AG04449 (cell line): ENCODE measurements at regions not wholly inside any gene's neighbourhood (a gene's known extent, or its start where the extent isn't known, plus 50 kb on each side); places are given as distances from the start of the nearest gene placed in this dataset.
A peak's percentile ranks its signal among the peaks of the same experiment; 100 is the strongest.
"Not testable (repeated sequence)": the region's sequence is repeated elsewhere in the genome, so short reads cannot be mapped to it uniquely, and the experiment has no call there.

Experiments
- CTCF ChIA-PET: fragments of 350-600 bp; formaldehyde crosslinking; extraction: SDS; loops from one replicate; lab custom pipeline; 2021; ENCODE audit warnings: antibody characterized with exemption; lab: Yijun Ruan, JAX
- POLR2A ChIA-PET: fragments of 400-600, 350-600 bp; formaldehyde crosslinking; extraction: SDS; loops from one replicate; lab custom pipeline; 2020; ENCODE audit warnings: antibody characterized with exemption, inconsistent platforms; lab: Yijun Ruan, JAX
- DNase-seq: peaks from one replicate; pipeline ENCODE4 v3.0.0-alpha.2; 2010; ENCODE audit warnings: low read depth, low spot score
- H3K4me3 ChIP-seq: 2 replicates; pipeline ENCODE4 v1.5.1; 2011; ENCODE audit warnings: low read depth, mild to moderate bottlenecking, control low read depth, low read length
- TF ChIP-seq, protein P1 (sequence below): IDR thresholded peaks from one replicate; pipeline ENCODE4 v1.5.1; 2011; ENCODE audit warnings: mild to moderate bottlenecking, moderate library complexity, low read length, control low read depth, inconsistent platforms; ENCODE audit not compliant: insufficient read depth; ENCODE audit errors: missing control alignments

DNA sequence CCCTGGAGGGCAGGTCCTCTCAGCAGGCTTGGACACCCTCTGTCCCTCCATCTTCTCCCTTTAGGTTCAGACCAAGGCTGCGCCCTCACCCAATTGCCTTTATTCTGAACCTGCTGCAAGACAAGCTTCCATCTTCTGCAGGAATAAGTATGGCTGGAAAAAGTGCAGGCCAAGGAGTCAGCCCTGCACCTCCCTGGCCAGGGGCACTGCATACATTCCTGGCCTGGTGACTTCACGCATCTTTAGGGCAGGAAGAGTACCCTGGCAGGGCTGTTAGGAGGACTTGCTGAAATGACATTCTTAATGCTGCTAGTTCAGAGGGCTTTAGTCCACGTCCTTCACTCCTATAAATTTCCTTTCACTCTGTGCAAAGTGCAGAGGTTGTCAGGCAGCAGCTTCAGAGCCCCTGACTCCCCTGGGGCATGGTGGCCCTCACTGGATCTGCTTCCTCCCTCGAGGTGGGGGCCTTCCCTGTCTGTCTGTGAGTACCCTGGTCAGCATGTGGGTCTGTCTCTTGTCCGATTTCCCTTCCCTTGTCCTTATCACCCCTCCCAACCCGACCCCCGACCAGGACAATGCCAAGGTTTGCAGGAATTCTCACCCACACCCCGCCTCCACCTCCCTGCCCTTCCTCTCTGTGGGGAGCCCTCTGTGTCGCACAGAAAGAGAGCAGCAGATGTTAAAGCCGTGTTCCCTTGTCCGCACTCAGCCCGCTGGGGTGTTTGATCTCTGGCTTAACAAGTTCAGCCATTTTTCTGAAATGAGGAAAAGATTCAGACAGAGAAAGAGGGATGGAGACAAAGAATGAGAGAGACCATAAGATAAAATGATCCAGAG lies 124.5 kb upstream of the SYT13 start:
- no peak overlapping the region for H3K4me3 ChIP-seq
- DNase-seq: no peak
- CTCF ChIA-PET: interaction anchor here (1.3 to 1.9 kb wide), 3 partner anchors 17 to 361 kb away, joined by 3 to 8 read pairs (median 3); no protein-coding TSS in a partner anchor
- POLR2A ChIA-PET: no interaction called here
- TF ChIP-seq, protein P1, sequence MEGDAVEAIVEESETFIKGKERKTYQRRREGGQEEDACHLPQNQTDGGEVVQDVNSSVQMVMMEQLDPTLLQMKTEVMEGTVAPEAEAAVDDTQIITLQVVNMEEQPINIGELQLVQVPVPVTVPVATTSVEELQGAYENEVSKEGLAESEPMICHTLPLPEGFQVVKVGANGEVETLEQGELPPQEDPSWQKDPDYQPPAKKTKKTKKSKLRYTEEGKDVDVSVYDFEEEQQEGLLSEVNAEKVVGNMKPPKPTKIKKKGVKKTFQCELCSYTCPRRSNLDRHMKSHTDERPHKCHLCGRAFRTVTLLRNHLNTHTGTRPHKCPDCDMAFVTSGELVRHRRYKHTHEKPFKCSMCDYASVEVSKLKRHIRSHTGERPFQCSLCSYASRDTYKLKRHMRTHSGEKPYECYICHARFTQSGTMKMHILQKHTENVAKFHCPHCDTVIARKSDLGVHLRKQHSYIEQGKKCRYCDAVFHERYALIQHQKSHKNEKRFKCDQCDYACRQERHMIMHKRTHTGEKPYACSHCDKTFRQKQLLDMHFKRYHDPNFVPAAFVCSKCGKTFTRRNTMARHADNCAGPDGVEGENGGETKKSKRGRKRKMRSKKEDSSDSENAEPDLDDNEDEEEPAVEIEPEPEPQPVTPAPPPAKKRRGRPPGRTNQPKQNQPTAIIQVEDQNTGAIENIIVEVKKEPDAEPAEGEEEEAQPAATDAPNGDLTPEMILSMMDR: no peak

DNA sequence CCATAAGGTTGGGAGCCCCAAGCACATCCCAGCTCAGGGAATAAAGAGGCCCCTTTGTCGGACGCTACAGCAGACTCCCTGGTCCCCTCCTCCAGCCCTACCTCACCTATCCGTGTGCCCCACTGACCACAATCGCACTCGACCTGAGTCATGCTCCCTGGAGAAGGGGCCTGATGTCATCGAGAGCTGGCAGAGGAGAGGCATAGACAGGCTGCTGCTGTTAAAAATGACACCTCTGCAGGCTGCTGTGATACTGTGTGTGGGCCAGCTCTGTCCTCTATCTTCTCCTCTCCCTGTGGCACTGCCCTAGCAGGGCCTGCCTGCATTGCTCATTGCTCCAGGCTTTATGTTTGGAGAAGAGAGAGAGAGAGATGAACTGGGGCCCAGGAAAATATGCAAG lies 123.4 kb upstream of the SYT13 start:
- DNase-seq: no peak
- ChIA-PET CTCF (interaction anchor here (1.3 to 1.9 kb wide), 3 partner anchors 38 to 362 kb away, joined by 3 to 8 read pairs (median 7); no protein-coding TSS in a partner anchor), POLR2A (no interaction called here)
- TF ChIP-seq, protein P1: no peak
- H3K4me3 ChIP-seq: no peak overlapping the region

DNA sequence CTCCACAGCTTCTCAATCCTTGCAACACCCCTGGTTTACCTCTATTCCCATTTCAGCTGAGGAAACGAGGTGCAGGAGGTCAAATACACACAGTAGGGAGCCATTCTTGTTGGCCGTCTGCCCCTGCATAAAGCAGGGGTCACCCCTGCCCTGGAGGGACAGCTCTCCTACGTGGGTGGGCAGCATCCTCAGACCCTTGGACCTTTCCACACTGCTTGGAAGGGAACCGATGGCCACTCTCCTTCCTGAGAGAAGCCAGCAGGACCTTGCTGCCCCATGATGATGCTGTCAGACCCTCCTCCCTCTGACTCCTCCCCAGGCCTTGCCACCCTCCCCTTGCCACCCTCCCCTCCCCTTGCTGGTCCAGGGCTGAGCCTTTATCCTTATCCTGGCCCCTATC lies 121.1 kb upstream of the SYT13 start:
- H3K4me3 ChIP-seq: no peak overlapping the region
- CTCF ChIA-PET: interaction anchor here (0.7 to 5.1 kb wide), 6 partner anchors 11 to 364 kb away, joined by 3 to 46 read pairs (median 4); no protein-coding TSS in a partner anchor
- DNase-seq: no peak
- POLR2A ChIA-PET: no interaction called here
- TF ChIP-seq, protein P1: no peak

DNA sequence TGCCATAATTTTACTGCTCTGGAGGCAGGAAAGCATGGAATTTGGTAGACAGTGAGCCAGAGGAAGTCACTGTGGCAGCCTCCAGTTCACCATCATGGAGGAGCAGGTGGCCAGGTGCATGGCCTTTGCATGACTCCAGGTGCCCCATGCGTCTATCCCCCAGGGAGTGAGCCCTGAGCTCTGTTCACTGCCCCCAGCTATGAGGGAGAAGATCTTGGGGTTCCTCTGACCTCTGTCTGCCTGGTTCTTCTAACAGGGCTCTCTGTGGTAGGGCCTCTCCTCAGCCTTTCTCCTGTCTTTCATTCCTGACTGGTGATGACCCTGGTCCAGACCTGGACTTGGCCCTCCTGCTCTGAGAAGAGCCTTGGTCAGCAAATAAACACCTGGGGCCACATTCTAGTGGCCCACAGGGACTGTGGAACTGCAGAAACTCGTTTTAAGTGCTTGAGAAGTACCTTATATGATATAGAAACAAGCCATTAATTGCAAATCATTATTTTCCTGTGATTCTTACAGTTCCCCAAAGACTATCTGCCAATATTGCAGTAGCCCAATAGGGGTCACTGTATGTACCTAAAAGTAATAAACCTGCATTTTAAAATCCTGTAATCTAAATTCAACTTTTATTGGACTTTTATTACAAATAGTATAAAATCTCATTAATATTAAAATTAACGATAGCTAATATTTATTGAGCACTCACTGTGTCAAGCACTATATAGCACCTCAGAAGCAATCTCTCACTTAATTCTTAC lies 120.0 kb upstream of the SYT13 start:
- TF ChIP-seq, protein P1: peak; percentile 30
- no peak overlapping the region for H3K4me3 ChIP-seq
- no peak for DNase-seq
- POLR2A ChIA-PET: no interaction called here
- CTCF ChIA-PET: interaction anchor here (0.7 to 5.1 kb wide), 14 partner anchors 10 to 365 kb away, joined by 3 to 46 read pairs (median 4); no protein-coding TSS in a partner anchor

DNA sequence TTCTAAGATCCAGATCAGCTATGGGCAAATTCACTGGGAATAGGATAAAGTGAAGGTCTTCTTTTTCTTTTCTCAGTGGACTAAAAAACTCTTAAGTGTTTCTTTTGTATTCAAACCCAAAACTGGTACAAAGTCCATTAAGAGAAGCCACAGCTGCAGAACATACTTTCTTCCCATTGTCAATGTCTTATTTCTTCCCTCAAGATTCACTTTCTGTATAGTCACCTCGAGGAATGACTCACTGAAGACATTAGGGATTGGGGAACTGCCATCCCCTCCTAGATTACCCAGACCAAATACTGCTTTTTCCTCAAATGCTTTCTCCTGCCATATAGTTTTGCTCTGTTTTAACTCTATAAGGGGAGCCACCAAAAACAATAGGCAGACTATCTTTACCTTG lies 117.4 kb upstream of the SYT13 start:
- CTCF ChIA-PET: interaction anchor here (1.2 to 5.1 kb wide), 4 partner anchors 32 to 368 kb away, joined by 3 to 46 read pairs (median 8); no protein-coding TSS in a partner anchor
- POLR2A ChIA-PET: not testable (repeated sequence)

DNA sequence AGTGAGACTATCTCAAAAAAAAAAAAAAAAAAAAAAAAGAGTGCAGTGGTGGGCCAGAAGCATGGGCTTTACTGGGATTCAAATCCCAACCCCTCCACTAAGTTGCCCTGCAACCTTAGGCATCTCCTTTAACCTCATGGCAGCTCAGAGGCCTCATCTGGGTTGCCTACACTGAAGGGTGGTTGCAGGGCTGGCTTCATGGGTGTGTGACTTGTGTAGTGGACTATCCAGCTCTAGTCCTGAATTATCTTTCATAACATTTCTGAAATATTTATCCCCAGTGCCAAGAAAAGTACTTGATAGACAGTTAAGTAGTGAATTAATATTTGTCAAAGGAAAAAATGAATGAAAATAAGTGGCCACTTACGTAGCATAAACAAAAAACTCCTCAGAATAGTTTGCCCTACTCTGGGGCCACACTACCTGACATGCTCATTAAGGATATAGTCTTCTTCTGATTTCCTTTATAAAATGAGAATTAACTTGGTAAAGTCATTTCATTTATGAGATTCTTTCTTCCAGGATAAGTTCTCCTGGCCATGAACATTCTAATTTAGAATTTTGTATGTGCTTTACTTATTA lies 116.0 kb upstream of the SYT13 start:
- DNase-seq: no peak
- ChIA-PET CTCF (interaction anchor here (1.1 kb wide), 1 partner anchor 253 kb away, joined by 4 read pairs; no protein-coding TSS in a partner anchor), POLR2A (no interaction called here)
- no peak overlapping the region for H3K4me3 ChIP-seq
- TF ChIP-seq, protein P1: no peak

More for the DNA sequence above, 117.4 kb upstream of the SYT13 start:
- DNase-seq, H3K4me3 ChIP-seq: not testable (repeated sequence)
